ENCODE measurements at regions not wholly inside any gene's neighbourhood (a gene's known extent, or its start where the extent isn't known, plus 50 kb on each side); places are given as distances from the start of the nearest gene placed in this dataset.

- no peaks in the 10 kb centered on the region for H3K36me3 ChIP-seq (ENCODE audit: control insufficient read depth, insufficient read depth, low read length)
- DNase-seq (ENCODE audit: low read depth), result no peak
- H3K4me3 ChIP-seq (ENCODE audit: low read depth, low read length), result no peak overlapping the region
- POLR2A ChIA-PET, result no interaction called here
- no peaks in the 10 kb centered on the region for H3K27me3 ChIP-seq (ENCODE audit: control insufficient read depth, insufficient read depth, low read length)
- CTCF ChIA-PET, result no interaction called here
- TF ChIP-seq CTCF (IDR thresholded peaks at IDR 0.05; ENCODE audit: insufficient read depth, low read depth, low read length), result no peak
These were observed 364.9 kb downstream of the COL12A1 start for GRCh38 chr6:74840953-74841352.

DNA sequence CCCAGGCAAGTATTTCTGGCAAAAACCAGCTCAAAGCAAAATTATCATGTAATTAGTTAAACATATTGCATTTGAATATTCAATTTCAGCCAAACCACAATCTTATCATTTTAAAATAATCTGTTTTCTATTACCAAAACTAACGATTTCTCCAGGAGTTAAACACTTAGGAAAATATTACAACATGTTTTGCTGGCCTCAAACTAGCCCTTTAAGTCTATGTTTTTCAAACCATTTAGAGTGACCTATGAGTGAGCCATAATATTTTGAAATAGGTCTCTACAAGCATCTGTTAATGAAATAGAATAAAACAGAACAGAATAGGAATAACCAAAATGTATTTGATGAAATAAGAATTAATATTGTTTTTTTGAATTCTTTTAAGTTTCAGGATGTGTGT lies 370.9 kb downstream of the COL12A1 start:
- Histone ChIP-seq H3K27me3 (ENCODE audit: control insufficient read depth, insufficient read depth, low read length) (no peaks in the 10 kb centered on the region), H3K4me3 (ENCODE audit: low read depth, low read length) (no peak overlapping the region), H3K36me3 (ENCODE audit: control insufficient read depth, insufficient read depth, low read length) (no peaks in the 10 kb centered on the region)
- CTCF ChIA-PET, result no interaction called here
- TF ChIP-seq CTCF (IDR thresholded peaks at IDR 0.05; ENCODE audit: insufficient read depth, low read depth, low read length), result no peak
- POLR2A ChIA-PET, result no interaction called here
- DNase-seq (ENCODE audit: low read depth), result no peak

GRCh38 chr6:74826263-74826662 lies 379.6 kb downstream of the COL12A1 start:
- H3K4me3 ChIP-seq (ENCODE audit: low read depth, low read length), result no peak overlapping the region
- no peak for TF ChIP-seq CTCF (IDR thresholded peaks at IDR 0.05; ENCODE audit: insufficient read depth, low read depth, low read length)
- CTCF ChIA-PET, result interaction anchor here (1.0 kb wide), 1 partner anchor 12 kb away, joined by 5 read pairs; no protein-coding TSS in a partner anchor
- no peaks in the 10 kb centered on the region for H3K36me3 ChIP-seq (ENCODE audit: control insufficient read depth, insufficient read depth, low read length)
- no peak for DNase-seq (ENCODE audit: low read depth)
- H3K27me3 ChIP-seq (ENCODE audit: control insufficient read depth, insufficient read depth, low read length), result no peaks in the 10 kb centered on the region
- POLR2A ChIA-PET, result no interaction called here

GRCh38 chr6:74814440-74814839 lies 391.4 kb downstream of the COL12A1 start:
- Histone ChIP-seq H3K36me3 (ENCODE audit: control insufficient read depth, insufficient read depth, low read length) (no peaks in the 10 kb centered on the region), H3K27me3 (ENCODE audit: control insufficient read depth, insufficient read depth, low read length) (no peaks in the 10 kb centered on the region), H3K4me3 (ENCODE audit: low read depth, low read length) (no peak overlapping the region)
- DNase-seq (ENCODE audit: low read depth), result no peak
- TF ChIP-seq CTCF (IDR thresholded peaks at IDR 0.05; ENCODE audit: insufficient read depth, low read depth, low read length), result no peak
- POLR2A ChIA-PET, result no interaction called here
- CTCF ChIA-PET, result interaction anchor here (0.9 kb wide), 1 partner anchor 12 kb away, joined by 5 read pairs; no protein-coding TSS in a partner anchor

GRCh38 chr6:74807674-74808073 lies 398.2 kb downstream of the COL12A1 start:
- no peak for TF ChIP-seq CTCF (IDR thresholded peaks at IDR 0.05; ENCODE audit: insufficient read depth, low read depth, low read length)
- Histone ChIP-seq H3K36me3 (ENCODE audit: control insufficient read depth, insufficient read depth, low read length) (no peaks in the 10 kb centered on the region), H3K27me3 (ENCODE audit: control insufficient read depth, insufficient read depth, low read length) (peaks cover 2% of the 10 kb centered on the region; the same call in 1 of the 2 replicates), H3K4me3 (ENCODE audit: low read depth, low read length) (no peak overlapping the region)
- no peak for DNase-seq (ENCODE audit: low read depth)
- CTCF ChIA-PET, result no interaction called here
- POLR2A ChIA-PET, result no interaction called here

All from BJ (cell line).